BJ (cell line): ENCODE measurements at regions not wholly inside any gene's neighbourhood (a gene's known extent, or its start where the extent isn't known, plus 50 kb on each side); places are given as distances from the start of the nearest gene placed in this dataset.
"Not testable (repeated sequence)": the region's sequence is repeated elsewhere in the genome, so short reads cannot be mapped to it uniquely, and the experiment has no call there.

ENCODE experiments used
- CTCF ChIA-PET: fragments of 350-600 bp; formaldehyde crosslinking; extraction: SDS; loops from one replicate; lab custom pipeline; 2021; ENCODE audit warnings: antibody characterized with exemption, inconsistent platforms; lab: Yijun Ruan, JAX
- POLR2A ChIA-PET: fragments of 300-600 bp; sonication (Branson Sonifier 250); formaldehyde crosslinking; extraction: SDS; loops from one replicate; lab custom pipeline; 2021; ENCODE audit warnings: antibody characterized with exemption; lab: Charles Lee
- DNase-seq: peaks from one replicate; pipeline ENCODE4 v3.0.0-alpha.2; 2011; ENCODE audit warnings: low read depth
- H3K27me3 ChIP-seq: 2 replicates; pipeline ENCODE4 v1.6.0; 2011; ENCODE audit warnings: low read length; ENCODE audit not compliant: control insufficient read depth, insufficient read depth
- H3K36me3 ChIP-seq: 2 replicates; pipeline ENCODE4 v1.5.1; 2011; ENCODE audit warnings: low read length; ENCODE audit not compliant: control insufficient read depth, insufficient read depth
- H3K4me3 ChIP-seq: 2 replicates; pipeline ENCODE4 v1.5.1; 2011; ENCODE audit warnings: low read depth, mild to moderate bottlenecking, control low read depth, low read length
- TF ChIP-seq, protein P1 (sequence below): IDR thresholded peaks from 2 replicates; pipeline ENCODE4 v1.5.1; 2011; ENCODE audit warnings: low read depth, mild to moderate bottlenecking, control low read depth, inconsistent platforms, low read length, moderate library complexity; ENCODE audit not compliant: insufficient read depth

DNA sequence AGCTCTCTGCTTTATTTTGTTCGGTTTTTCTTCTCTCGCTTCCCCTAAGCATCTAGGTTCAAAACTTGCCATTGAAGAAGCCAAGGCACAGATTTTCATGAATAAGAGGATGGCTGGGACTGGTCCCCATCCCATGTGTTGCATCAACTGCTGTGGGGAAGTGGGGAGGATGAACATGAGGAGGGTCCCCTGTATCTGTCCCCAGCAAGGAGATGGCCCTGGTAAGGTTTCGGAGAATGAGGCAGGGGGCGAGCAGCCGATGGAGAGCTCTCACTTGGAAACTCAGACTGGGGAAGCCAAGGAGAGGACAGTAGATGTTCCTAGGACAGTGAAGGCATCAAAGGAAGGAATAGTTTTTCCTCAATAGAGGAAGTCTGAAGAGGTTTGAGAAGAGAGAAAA, 142.0 kb upstream of the ATP2B2 start:
- CTCF ChIA-PET = no interaction called here
- POLR2A ChIA-PET = no interaction called here
- no peak overlapping the region for H3K4me3 ChIP-seq
- DNase-seq = no peak
- H3K36me3 ChIP-seq = no peaks in the 10 kb centered on the region
- TF ChIP-seq, protein P1, sequence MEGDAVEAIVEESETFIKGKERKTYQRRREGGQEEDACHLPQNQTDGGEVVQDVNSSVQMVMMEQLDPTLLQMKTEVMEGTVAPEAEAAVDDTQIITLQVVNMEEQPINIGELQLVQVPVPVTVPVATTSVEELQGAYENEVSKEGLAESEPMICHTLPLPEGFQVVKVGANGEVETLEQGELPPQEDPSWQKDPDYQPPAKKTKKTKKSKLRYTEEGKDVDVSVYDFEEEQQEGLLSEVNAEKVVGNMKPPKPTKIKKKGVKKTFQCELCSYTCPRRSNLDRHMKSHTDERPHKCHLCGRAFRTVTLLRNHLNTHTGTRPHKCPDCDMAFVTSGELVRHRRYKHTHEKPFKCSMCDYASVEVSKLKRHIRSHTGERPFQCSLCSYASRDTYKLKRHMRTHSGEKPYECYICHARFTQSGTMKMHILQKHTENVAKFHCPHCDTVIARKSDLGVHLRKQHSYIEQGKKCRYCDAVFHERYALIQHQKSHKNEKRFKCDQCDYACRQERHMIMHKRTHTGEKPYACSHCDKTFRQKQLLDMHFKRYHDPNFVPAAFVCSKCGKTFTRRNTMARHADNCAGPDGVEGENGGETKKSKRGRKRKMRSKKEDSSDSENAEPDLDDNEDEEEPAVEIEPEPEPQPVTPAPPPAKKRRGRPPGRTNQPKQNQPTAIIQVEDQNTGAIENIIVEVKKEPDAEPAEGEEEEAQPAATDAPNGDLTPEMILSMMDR = no peak
- no peaks in the 10 kb centered on the region for H3K27me3 ChIP-seq

DNA sequence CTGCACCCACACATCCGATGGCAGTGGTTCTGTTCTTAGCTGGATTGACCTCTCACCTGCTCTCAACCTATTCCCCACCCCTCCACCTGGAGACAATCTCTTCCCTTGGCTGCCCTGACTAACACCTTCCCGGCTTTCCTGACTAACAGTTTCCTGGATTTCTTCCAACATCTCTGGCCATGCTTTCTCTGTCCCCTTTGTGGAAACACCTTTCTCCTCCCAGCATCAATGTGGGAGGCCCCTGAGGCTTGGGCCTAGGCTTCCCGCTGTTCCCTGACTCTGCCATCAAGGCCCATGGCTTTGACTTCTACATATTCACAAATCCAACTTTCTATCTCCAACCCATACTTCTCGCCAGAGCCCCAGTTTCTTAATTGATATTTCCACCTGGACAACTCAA, 142.8 kb upstream of the ATP2B2 start:
- TF ChIP-seq, protein P1 = no peak

DNA sequence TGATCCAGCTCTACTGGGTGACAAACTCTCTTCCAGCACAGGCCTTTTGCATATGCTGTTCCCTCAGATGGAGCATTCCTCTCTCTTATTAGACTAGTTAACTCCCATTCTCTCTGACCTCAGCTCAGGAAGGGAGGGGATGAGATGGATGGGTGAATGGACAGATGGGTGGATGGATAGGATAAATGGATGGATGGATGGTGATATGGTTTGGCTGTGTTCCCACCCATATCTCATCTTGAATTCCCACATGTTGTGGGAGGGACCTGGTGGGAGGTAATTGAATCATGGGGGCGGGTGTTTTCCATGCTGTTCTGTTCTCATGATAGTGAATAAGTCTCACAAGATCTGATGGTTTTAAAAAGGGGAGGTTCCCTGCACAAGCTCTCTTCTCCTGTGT, 144.1 kb upstream of the ATP2B2 start:
- H3K36me3 ChIP-seq, H3K4me3 ChIP-seq, DNase-seq, POLR2A ChIA-PET, CTCF ChIA-PET, H3K27me3 ChIP-seq: not testable (repeated sequence)

More for the DNA sequence above, 142.8 kb upstream of the ATP2B2 start:
- Histone ChIP-seq H3K36me3 (no peaks in the 10 kb centered on the region), H3K4me3 (no peak overlapping the region), H3K27me3 (no peaks in the 10 kb centered on the region)
- DNase-seq = no peak
- ChIA-PET CTCF (no interaction called here), POLR2A (no interaction called here)

DNA sequence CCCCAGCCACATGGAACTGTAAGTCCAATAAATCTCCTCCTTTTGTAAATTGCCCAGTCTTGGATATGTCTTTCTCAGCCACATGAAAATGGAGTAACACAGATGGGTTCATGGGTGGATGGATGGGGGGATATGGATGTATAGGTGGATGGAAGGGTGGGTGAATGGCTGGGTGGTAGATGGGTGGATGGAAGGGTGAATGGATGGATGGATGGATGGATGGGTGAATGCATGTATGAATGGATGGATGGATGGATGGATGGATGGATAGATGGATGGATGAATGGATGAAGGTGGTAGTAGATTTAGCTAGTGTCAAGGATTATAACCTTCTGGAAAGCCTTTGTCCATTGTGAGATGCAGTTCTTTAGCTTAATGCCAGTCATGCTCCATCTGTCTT, 146.1 kb upstream of the ATP2B2 start:
- no peak for DNase-seq
- no peaks in the 10 kb centered on the region for H3K27me3 ChIP-seq
- H3K4me3 ChIP-seq = no peak overlapping the region
- CTCF ChIA-PET = no interaction called here
- no peaks in the 10 kb centered on the region for H3K36me3 ChIP-seq
- TF ChIP-seq, protein P1 = no peak
- POLR2A ChIA-PET = no interaction called here

DNA sequence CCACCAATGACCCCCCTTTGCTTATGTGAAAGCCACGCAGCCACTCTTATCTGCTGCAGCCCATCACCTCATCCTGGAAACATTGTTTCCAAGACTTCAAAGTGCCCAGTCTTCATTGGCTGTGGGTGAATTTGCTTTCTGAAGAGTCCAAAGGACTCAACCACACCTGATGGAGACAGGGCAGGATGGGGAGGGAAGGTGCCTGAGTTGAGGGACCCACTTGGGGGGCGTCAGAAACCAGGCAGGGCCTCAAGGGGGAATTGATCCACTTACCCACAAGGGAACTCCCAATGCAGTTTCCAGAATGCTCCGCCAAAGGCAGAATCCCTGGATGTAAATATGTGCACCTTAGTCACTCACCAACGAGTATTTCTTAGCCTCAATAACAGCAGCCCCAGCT, 147.9 kb upstream of the ATP2B2 start:
- TF ChIP-seq, protein P1 = no peak
- Histone ChIP-seq H3K4me3 (no peak overlapping the region), H3K36me3 (no peaks in the 10 kb centered on the region), H3K27me3 (no peaks in the 10 kb centered on the region)
- ChIA-PET CTCF (no interaction called here), POLR2A (no interaction called here)
- DNase-seq = no peak

DNA sequence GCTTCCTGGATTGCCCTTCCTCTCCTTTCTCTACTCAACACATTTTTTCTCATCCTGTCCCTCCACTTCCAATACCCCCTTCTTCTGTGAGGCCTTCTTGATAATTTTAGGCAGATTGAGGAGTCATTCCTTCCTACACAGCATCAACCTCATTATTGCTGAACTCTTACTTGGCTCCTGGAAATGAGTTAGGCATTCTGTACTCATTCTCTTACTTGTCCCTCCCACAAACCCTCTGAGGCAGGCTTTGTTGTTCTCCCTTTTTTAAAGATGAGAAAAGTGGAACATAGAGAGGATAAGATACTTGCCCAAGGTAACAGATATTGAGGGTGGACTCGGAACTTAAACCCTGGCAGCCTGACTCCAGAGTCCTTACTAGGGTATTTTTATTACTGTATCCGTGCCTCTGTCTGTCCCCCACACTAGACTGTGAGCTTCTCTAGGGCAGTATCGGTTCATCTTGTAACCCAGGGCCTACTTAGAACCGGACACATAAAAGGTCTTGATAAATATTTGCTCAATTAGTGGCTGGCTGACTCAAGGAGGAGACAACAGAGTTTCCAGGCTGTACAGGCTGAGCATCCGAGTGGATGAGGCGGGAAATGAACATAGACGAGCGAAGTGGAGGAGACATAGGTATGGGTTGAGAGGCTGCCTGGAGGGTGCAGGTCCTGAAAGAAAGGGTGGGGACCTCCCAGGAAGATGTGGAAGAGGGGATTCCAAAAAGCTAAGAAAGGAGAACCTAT, 148.7 kb upstream of the ATP2B2 start:
- POLR2A ChIA-PET = no interaction called here
- Histone ChIP-seq H3K36me3 (no peaks in the 10 kb centered on the region), H3K4me3 (no peak overlapping the region), H3K27me3 (no peaks in the 10 kb centered on the region)
- TF ChIP-seq, protein P1 = no peak
- CTCF ChIA-PET = no interaction called here
- no peak for DNase-seq
